ENCODE measurements at regions not wholly inside any gene's neighbourhood (a gene's known extent, or its start where the extent isn't known, plus 50 kb on each side); places are given as distances from the start of the nearest gene placed in this dataset.
A peak's percentile ranks its signal among the peaks of the same experiment; 100 is the strongest.
"Not testable (repeated sequence)": the region's sequence is repeated elsewhere in the genome, so short reads cannot be mapped to it uniquely, and the experiment has no call there.

DNA sequence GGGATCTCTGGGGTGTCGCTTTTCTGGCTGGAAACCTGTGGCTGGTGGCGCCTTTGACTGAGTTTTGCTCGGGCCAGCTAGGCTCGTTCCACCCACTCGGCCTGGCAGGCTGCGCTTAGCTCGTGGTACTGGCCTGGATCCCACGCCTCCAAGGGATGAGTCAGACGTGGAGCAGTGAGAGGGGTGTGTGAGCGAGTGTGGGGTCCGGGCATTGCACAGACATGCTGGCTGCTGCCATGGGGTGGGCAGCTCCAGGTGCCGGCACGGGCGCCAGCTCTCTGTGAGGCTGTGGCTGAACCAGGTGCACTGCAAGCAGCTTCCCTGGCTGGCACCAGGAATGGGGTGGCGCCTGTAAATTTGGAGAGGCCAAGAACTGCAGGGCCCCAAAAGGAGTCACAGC, 63.1 kb upstream of the CACNA2D1 start:
- 32 to 62% (median 46%) methylated on average over 9 to 15 of the region's 15 CpGs for WGBS, 5 donors
- Histone ChIP-seq H3K9me3 (no peaks in the 10 kb centered on the region), H3K27ac (no peak overlapping the region), H3K36me3 (no peaks in the 10 kb centered on the region), H3K27me3 (peaks cover 0 to 7% (median 0%) of the 10 kb centered on the region in 3 donors), H3K4me1 (peaks cover 0 to 13% (median 6%) of the 10 kb centered on the region in 4 donors), H3K4me3 (no peak overlapping the region)
- intact Hi-C loops (cut with DNase I; ENCODE audit: low total_unique reads) = no loop called here
- TF ChIP-seq EP300 (IDR thresholded peaks at IDR 0.05) (no peak), POLR2A (IDR thresholded peaks at IDR 0.05) (no peak), POLR2AphosphoS5 (IDR thresholded peaks at IDR 0.05) (no peak)
- TF ChIP-seq, protein P1, sequence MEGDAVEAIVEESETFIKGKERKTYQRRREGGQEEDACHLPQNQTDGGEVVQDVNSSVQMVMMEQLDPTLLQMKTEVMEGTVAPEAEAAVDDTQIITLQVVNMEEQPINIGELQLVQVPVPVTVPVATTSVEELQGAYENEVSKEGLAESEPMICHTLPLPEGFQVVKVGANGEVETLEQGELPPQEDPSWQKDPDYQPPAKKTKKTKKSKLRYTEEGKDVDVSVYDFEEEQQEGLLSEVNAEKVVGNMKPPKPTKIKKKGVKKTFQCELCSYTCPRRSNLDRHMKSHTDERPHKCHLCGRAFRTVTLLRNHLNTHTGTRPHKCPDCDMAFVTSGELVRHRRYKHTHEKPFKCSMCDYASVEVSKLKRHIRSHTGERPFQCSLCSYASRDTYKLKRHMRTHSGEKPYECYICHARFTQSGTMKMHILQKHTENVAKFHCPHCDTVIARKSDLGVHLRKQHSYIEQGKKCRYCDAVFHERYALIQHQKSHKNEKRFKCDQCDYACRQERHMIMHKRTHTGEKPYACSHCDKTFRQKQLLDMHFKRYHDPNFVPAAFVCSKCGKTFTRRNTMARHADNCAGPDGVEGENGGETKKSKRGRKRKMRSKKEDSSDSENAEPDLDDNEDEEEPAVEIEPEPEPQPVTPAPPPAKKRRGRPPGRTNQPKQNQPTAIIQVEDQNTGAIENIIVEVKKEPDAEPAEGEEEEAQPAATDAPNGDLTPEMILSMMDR (IDR thresholded peaks at IDR 0.05) = no peak
- DNase-seq = peak; percentile 20 to 50

DNA sequence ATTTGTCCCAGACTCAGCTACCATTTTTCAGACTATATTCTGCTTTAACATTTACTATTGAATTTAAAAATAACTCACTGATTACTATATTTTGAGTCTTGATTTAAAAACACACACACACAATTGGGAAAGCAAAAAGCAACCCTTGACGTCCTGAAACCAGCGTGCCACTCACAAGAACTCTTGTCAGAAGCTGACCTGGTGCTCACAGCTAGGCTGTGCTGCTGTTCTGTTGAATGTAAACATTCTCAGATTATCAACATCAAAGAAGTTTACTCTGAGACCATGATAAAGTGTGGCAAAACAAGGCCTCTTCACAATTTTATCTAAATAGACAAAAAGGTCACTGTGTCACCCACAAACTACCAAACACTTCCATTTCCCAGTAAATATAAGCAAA, 62.6 kb upstream of the CACNA2D1 start:
- WGBS, 5 donors = 18 to 49% (median 21%) methylated on average over 2 of the region's 2 CpGs

DNA sequence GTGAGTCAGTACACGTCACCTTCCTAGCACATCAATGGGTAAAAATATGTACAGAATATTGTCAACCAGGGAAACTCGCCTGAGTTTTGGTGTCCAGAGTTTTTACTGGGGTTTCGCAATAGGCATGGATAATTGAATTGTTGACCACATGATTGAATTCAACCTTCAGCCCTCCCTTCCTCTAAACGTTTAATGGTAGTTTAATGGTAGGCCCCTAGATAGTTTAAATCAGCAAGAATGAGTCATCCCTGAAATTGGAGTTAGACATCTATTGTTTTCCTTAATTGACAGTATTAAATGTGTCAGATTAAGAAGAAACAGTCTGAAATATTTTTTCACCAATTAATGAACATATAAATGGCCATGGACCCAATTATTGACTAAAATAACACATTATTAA, 57.8 kb upstream of the CACNA2D1 start:
- Histone ChIP-seq H3K27ac (no peak overlapping the region), H3K36me3 (no peaks in the 10 kb centered on the region), H3K4me3 (no peak overlapping the region), H3K9me3 (no peaks in the 10 kb centered on the region), H3K4me1 (peaks cover 0 to 7% (median under 1%) of the 10 kb centered on the region in 4 donors), H3K27me3 (no peaks in the 10 kb centered on the region)
- TF ChIP-seq EP300 (IDR thresholded peaks at IDR 0.05) = no peak
- TF ChIP-seq POLR2A (IDR thresholded peaks at IDR 0.05) = no peak
- TF ChIP-seq, protein P1 (IDR thresholded peaks at IDR 0.05) = no peak
- TF ChIP-seq POLR2AphosphoS5 (IDR thresholded peaks at IDR 0.05) = no peak
- WGBS, 5 donors = 84 to 89% (median 88%) methylated on average over 4 of the region's 4 CpGs
- no peak for DNase-seq
- intact Hi-C loops (cut with DNase I; ENCODE audit: low total_unique reads) = no loop called here

More for the DNA sequence above, 62.6 kb upstream of the CACNA2D1 start:
- peak in 1 of 2 donors; percentile 10 for DNase-seq
- intact Hi-C loops (cut with DNase I; ENCODE audit: low total_unique reads) = no loop called here
- Histone ChIP-seq H3K4me1 (peaks cover 0 to 13% (median 6%) of the 10 kb centered on the region in 4 donors), H3K9me3 (no peaks in the 10 kb centered on the region), H3K36me3 (no peaks in the 10 kb centered on the region), H3K27me3 (peaks cover 0 to 7% (median 0%) of the 10 kb centered on the region in 3 donors), H3K4me3 (no peak overlapping the region), H3K27ac (no peak overlapping the region)
- TF ChIP-seq, protein P1 (IDR thresholded peaks at IDR 0.05) = peak in 1 of 7 experiments; percentile 8
- no peak for TF ChIP-seq POLR2A (IDR thresholded peaks at IDR 0.05)
- no peak for TF ChIP-seq POLR2AphosphoS5 (IDR thresholded peaks at IDR 0.05)
- TF ChIP-seq EP300 (IDR thresholded peaks at IDR 0.05) = no peak

DNA sequence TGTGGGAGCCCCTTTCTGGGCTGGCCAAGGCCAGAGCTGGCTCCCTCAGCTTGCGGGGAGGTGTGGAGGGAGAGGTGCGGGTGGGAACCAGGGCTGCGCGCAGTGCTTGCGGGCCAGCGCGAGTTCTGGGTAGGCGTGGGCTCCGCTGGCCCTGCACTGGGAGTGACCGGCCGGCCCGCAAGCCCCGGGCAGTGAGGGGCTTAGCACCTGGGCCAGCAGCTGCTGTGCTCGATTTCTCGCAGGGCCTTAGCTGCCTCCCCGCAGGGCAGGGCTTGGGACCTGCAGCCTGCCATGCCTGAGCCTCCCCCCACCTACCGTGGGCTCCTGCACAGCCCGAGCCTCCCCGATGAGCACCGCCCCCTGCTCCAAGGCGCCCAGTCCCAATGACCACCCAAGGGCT, 56.0 kb upstream of the CACNA2D1 start:
- H3K4me3 ChIP-seq; H3K4me1 ChIP-seq; H3K27ac ChIP-seq; DNase-seq; H3K9me3 ChIP-seq; intact Hi-C loops (cut with DNase I; ENCODE audit: low total_unique reads); H3K27me3 ChIP-seq; H3K36me3 ChIP-seq: not testable (repeated sequence)
- 92 to 99% (median 98%) methylated on average over 21 of the region's 21 CpGs; no CpG with 5 or more reads in 1 of the 5 donors for WGBS, 5 donors

DNA sequence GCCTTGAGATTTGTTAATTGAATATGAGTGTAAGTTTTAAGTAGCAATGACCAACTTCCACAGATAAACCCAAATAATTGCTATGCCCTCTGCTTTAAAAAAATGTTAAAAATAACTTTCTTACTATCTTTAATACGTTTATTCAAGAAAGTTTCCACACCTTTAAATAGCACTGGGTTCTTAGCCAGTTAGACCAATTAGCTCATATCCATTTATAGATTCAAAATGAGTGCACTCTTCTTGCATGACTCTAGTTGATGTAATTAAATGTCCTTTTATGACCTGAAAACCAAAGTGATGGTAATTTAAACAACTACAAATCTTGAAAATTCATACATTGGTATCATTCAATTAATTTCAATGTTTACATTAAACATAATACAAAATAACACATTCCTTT, 50.8 kb upstream of the CACNA2D1 start:
- 12 to 30% (median 21%) methylated on average over 1 of the region's 1 CpG for WGBS, 5 donors
- H3K36me3 ChIP-seq = no peaks in the 10 kb centered on the region
- no peaks in the 10 kb centered on the region for H3K4me1 ChIP-seq
- no peak overlapping the region for H3K27ac ChIP-seq
- intact Hi-C loops (cut with DNase I; ENCODE audit: low total_unique reads) = no loop called here
- no peaks in the 10 kb centered on the region for H3K27me3 ChIP-seq
- H3K4me3 ChIP-seq = no peak overlapping the region
- no peak for DNase-seq
- TF ChIP-seq POLR2A (IDR thresholded peaks at IDR 0.05) (no peak), POLR2AphosphoS5 (IDR thresholded peaks at IDR 0.05) (no peak), EP300 (IDR thresholded peaks at IDR 0.05) (no peak)
- TF ChIP-seq, protein P1 (IDR thresholded peaks at IDR 0.05) = no peak
- no peaks in the 10 kb centered on the region for H3K9me3 ChIP-seq

All from stomach (tissue), 8 donors.